ENCODE measurements at regions not wholly inside any gene's neighbourhood (a gene's known extent, or its start where the extent isn't known, plus 50 kb on each side); places are given as distances from the start of the nearest gene placed in this dataset.
"Not testable (repeated sequence)": the region's sequence is repeated elsewhere in the genome, so short reads cannot be mapped to it uniquely, and the experiment has no call there.

DNA sequence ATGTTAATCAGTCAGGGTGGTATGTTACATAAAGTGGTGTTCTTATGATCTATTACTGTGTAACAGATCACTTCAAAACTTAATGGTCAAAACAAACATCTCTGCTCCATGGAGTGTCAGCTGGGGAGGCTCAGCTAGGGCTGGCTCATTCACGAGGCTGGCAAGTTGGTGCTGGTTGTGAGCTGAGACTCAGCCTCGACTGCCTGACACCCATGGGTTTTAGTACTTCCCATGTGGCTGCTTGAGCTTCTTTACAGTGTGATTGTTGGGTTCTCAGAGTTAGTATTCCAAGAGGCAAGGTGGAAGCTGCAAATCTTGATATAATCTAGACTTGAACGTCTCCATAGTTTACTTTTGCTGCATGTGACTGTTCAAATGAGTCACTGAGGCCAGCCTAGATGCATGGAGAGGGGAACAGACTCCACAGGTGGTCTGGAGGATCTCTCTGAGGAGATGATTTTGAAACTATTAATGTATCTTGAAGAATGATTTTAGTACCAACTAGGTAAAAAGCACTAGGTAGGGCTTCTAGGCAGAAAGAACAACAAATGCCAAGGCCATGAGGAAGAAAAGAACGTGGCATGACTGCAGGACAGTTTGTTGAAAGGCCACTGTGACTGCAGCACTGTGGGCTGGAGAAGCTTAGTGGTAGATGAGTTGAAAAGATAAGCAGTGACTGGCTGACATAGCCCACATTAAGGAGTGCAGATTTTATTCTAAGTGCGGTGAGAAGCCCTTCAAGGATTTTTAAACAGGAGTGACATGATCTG lies 281.1 kb upstream of the PROK2 start (continued):
- TF ChIP-seq, protein P1, sequence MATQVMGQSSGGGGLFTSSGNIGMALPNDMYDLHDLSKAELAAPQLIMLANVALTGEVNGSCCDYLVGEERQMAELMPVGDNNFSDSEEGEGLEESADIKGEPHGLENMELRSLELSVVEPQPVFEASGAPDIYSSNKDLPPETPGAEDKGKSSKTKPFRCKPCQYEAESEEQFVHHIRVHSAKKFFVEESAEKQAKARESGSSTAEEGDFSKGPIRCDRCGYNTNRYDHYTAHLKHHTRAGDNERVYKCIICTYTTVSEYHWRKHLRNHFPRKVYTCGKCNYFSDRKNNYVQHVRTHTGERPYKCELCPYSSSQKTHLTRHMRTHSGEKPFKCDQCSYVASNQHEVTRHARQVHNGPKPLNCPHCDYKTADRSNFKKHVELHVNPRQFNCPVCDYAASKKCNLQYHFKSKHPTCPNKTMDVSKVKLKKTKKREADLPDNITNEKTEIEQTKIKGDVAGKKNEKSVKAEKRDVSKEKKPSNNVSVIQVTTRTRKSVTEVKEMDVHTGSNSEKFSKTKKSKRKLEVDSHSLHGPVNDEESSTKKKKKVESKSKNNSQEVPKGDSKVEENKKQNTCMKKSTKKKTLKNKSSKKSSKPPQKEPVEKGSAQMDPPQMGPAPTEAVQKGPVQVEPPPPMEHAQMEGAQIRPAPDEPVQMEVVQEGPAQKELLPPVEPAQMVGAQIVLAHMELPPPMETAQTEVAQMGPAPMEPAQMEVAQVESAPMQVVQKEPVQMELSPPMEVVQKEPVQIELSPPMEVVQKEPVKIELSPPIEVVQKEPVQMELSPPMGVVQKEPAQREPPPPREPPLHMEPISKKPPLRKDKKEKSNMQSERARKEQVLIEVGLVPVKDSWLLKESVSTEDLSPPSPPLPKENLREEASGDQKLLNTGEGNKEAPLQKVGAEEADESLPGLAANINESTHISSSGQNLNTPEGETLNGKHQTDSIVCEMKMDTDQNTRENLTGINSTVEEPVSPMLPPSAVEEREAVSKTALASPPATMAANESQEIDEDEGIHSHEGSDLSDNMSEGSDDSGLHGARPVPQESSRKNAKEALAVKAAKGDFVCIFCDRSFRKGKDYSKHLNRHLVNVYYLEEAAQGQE (IDR thresholded peaks at IDR 0.05): no peak
- TF ChIP-seq CBX8 (IDR thresholded peaks at IDR 0.05) (no peak), KDM5A (IDR thresholded peaks at IDR 0.05) (no peak), RFX5 (IDR thresholded peaks at IDR 0.05) (no peak)

DNA sequence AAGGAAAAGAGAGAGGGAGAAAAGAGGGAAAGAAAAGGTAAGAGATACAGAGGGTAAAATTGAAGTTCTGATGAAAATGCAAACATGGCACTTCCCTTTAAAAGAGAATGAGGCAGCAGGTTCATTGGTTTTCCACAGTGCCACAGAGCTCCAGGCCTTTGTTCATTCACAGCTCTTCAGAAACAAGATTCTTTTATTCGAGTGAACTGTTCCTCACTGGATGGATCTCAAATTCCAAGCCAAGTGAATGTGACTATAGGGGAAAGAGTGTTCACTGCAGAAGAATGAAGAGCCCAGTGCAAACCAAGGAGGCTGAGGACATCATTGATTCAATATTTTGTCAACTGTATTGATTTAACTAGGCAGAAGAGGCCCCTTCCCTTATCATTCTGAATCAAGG lies 280.3 kb upstream of the PROK2 start:
- ATAC-seq: no peak
- no peak overlapping the region for H3K4me2 ChIP-seq
- no peak for TF ChIP-seq GATA3 (IDR thresholded peaks at IDR 0.05; ENCODE audit: borderline replicate concordance)
- no peak for TF ChIP-seq MYC (IDR thresholded peaks at IDR 0.05; ENCODE audit: borderline replicate concordance, low read length)
- TF ChIP-seq KDM1A (IDR thresholded peaks at IDR 0.05; ENCODE audit: low read depth): no peak
- TF ChIP-seq USF2 (IDR thresholded peaks at IDR 0.05): no peak
- TF ChIP-seq HOXA7 (CRISPR knock-in tag; IDR thresholded peaks at IDR 0.05): no peak
- TF ChIP-seq ESRRA (IDR thresholded peaks at IDR 0.05; ENCODE audit: borderline replicate concordance, low read length): no peak
- TF ChIP-seq CBX8 (IDR thresholded peaks at IDR 0.05): no peak
- no peak for TF ChIP-seq POLR2A (IDR thresholded peaks at IDR 0.05; ENCODE audit: low read length)
- TF ChIP-seq HEYL (CRISPR knock-in tag; IDR thresholded peaks at IDR 0.05): no peak
- TF ChIP-seq RCOR1 (IDR thresholded peaks at IDR 0.05; ENCODE audit: low read depth, low read length): no peak
- CTCF ChIA-PET: no interaction called here
- H3K9me3 ChIP-seq: no peaks in the 10 kb centered on the region
- 3% methylated on average over 1 of the region's 1 CpG for WGBS (ENCODE audit: missing lambda C conversion rate)
- FAIRE-seq: no peak
- POLR2A ChIA-PET: no interaction called here
- no peak overlapping the region for H3K4me3 ChIP-seq
- no peak for DNase-seq (ENCODE audit: low read depth in 1 of 2, low spot score in 1 of 2)
- no peaks in the 10 kb centered on the region for H3K4me1 ChIP-seq
- H3K27ac ChIP-seq: no peak overlapping the region

DNA sequence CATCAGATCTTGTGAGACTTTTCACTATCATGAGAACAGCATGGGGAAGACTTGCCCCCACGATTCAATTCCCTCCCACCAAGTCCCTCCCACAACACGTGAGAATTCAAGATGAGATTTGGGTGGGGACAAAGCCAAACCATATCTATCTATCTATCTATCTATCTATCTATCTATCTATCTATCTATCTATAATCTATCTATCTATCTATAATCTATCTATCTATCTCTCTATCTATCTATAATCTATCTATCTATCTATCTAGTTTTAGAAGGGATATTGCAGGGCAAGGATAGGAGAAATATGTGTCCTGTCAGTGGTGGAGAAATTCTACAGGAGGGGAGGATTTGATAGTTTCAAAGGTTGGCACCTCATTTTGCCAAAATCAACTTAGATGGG lies 279.8 kb upstream of the PROK2 start:
- POLR2A ChIA-PET: not testable (repeated sequence)

GRCh38 chr3:72062017-72062416 lies 277.1 kb upstream of the PROK2 start:
- H3K27ac ChIP-seq: no peak overlapping the region
- no peak overlapping the region for H3K4me3 ChIP-seq
- WGBS (ENCODE audit: missing lambda C conversion rate): 11% methylated on average over 1 of the region's 1 CpG
- TF ChIP-seq CBX8 (IDR thresholded peaks at IDR 0.05) (no peak), SREBF2 (IDR thresholded peaks at IDR 0.05) (no peak), FOSL2 (IDR thresholded peaks at IDR 0.05) (no peak), FOSL2 (CRISPR knock-in tag; IDR thresholded peaks at IDR 0.05) (no peak), ESRRA (IDR thresholded peaks at IDR 0.05; ENCODE audit: borderline replicate concordance, low read length) (no peak), MYC (IDR thresholded peaks at IDR 0.05; ENCODE audit: borderline replicate concordance, low read length) (no peak), TP53 (CRISPR knock-in tag; IDR thresholded peaks at IDR 0.05) (no peak), JUNB (IDR thresholded peaks at IDR 0.05) (no peak), PBX3 (IDR thresholded peaks at IDR 0.05) (no peak), HOXB5 (CRISPR knock-in tag; IDR thresholded peaks at IDR 0.05) (no peak)
- DNase-seq (ENCODE audit: low read depth in 1 of 2, low spot score in 1 of 2) (no peak), ATAC-seq (no peak), FAIRE-seq (no peak)
- POLR2A ChIA-PET: no interaction called here
- CTCF ChIA-PET: no interaction called here
- no peaks in the 10 kb centered on the region for H3K9me3 ChIP-seq
- H3K4me1 ChIP-seq: no peaks in the 10 kb centered on the region
- no peak overlapping the region for H3K4me2 ChIP-seq

More for the DNA sequence above, 279.8 kb upstream of the PROK2 start:
- H3K9me3 ChIP-seq; H3K27ac ChIP-seq; H3K4me2 ChIP-seq; DNase-seq (ENCODE audit: low read depth in 1 of 2, low spot score in 1 of 2); H3K4me3 ChIP-seq; H3K4me1 ChIP-seq; FAIRE-seq; CTCF ChIA-PET; ATAC-seq: not testable (repeated sequence)
- WGBS (ENCODE audit: missing lambda C conversion rate): 4% methylated on average over 2 of the region's 2 CpGs
